ENCODE measurements at regions not wholly inside any gene's neighbourhood (a gene's known extent, or its start where the extent isn't known, plus 50 kb on each side); places are given as distances from the start of the nearest gene placed in this dataset.

DNA sequence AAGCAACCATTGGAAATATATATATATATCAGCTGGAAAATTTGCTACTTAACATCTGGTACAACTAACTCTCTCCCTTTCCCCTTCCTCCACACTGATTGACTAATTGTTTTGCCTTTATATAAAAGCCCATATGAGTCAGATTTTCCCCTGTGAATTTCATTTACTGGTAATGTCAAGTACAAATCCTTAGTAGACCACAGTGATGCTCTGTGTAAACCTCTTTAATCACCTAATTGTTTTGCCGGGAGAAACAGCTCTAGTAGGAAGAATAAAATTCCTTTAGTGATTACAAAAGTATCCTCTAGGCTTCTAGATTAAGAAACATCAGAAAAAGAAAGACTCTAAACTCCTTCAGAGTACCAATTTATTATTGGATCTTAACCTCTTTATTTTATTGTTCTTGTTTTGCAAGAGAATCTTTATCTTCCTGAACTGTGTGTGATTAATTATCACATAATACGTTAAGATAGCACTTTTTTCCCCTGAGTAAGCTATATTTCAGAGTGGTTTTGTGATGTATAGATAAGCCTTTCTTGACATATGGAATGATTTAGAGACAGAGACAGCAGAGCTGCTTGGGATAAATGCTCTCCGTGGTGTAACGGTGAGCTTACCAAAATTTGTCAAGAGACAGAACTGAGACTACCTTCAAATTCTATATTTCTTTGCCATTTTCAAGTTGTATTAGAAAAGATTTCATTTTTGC, 1606.4 kb upstream of the TENM3 start:
- TF ChIP-seq CTCF (IDR thresholded peaks at IDR 0.05) = no peak
- no peak for TF ChIP-seq POLR2A (IDR thresholded peaks at IDR 0.05)

Data from heart left ventricle (tissue), 13 donors.